K562 (cell line): ENCODE measurements at regions not wholly inside any gene's neighbourhood (a gene's known extent, or its start where the extent isn't known, plus 50 kb on each side); places are given as distances from the start of the nearest gene placed in this dataset.

Experiments
- ATAC-seq: fragments of 200-7000 bp; cut with Tn5 transposase; 3 replicates; pipeline ENCODE4 v1.9.1; 2020; ENCODE audit warnings: moderate library complexity
- BruUV-seq: library from RNA; stranded (reverse); fragments of 400-500 nt; replicated peaks from 2 replicates; lab custom pipeline; 2021; lab: Mats Ljungman, UMichigan
- CTCF ChIA-PET: fragments of 300-600 bp; formaldehyde crosslinking; extraction: SDS; loops from one replicate; lab custom pipeline; 2021; ENCODE audit warnings: low intra/inter-chr PET ratio; lab: Yijun Ruan, JAX
- POLR2A ChIA-PET: fragments of 300-600, 350-650 bp; sonication (Branson Sonifier 250); formaldehyde crosslinking; extraction: SDS; loops from one replicate; lab custom pipeline; 2021; ENCODE audit warnings: antibody characterized with exemption, inconsistent platforms; lab: Yijun Ruan, JAX
- DNase-seq, 4 experiments: peaks; one replicate each; pipeline versions ENCODE4 v3.0.0 to v3.0.0-alpha.2; 2011 to 2018; ENCODE audit warnings: low spot score in 3 of 4, mixed read lengths in 3 of 4; ENCODE audit errors: extremely low read depth in 1 of 4
- FAIRE-seq: peaks from 2 replicates; lab custom pipeline; 2011; peaks lifted over from hg19 to GRCh38; lab: Jason Lieb, UNC
- H2AFZ ChIP-seq: 2 replicates; pipeline ENCODE4 v1.6.0; 2011; ENCODE audit warnings: low read depth, low read length, control low read depth, inconsistent platforms
- H3K27ac ChIP-seq: fragments of 200-600 bp; 3 replicates; pipeline ENCODE4 v1.8.0; 2011; ENCODE audit warnings: low read depth, mild to moderate bottlenecking, control low read depth, inconsistent platforms, low read length, moderate library complexity, mixed read lengths; ENCODE audit errors: extremely low read depth
- H3K27me3 ChIP-seq, 2 experiments: fragments of 300-600 bp in 1 of 2; 2 replicates in 1 of 2; 3 replicates in 1 of 2; pipeline versions ENCODE4 v1.6.0 to v1.8.0; 2011; ENCODE audit warnings: inconsistent platforms in 2 of 2, low read length in 2 of 2, mild to moderate bottlenecking in 1 of 2, mixed read lengths in 1 of 2, moderate library complexity in 1 of 2; ENCODE audit not compliant: control insufficient read depth in 2 of 2, insufficient read depth in 2 of 2
- H3K36me3 ChIP-seq: fragments of 300-600 bp; 3 replicates; pipeline ENCODE4 v1.8.0; 2011; ENCODE audit warnings: mild to moderate bottlenecking, low read length, inconsistent platforms; ENCODE audit not compliant: control insufficient read depth, insufficient read depth
- H3K4me1 ChIP-seq, 2 experiments: fragments of 200-600 bp in 1 of 2; replicated peaks in 1 of 2; 2 replicates in 1 of 2; 3 replicates in 1 of 2; pipeline versions ENCODE4 v1.5.1 to v1.8.0; 2011; ENCODE audit warnings: inconsistent platforms in 2 of 2, low read length in 2 of 2, mild to moderate bottlenecking in 1 of 2, mixed read lengths in 1 of 2, moderate library complexity in 1 of 2; ENCODE audit not compliant: control insufficient read depth in 2 of 2, insufficient read depth in 2 of 2
- H3K4me2 ChIP-seq: 2 replicates; pipeline ENCODE4 v1.6.1; 2011; ENCODE audit warnings: low read length, control low read depth, inconsistent platforms, mixed read lengths; ENCODE audit not compliant: insufficient read depth
- H3K4me3 ChIP-seq: fragments of 200-600 bp; sonication (generic), shearing (Covaris generic); 2 replicates; pipeline ENCODE4 v1.5.1; 2016; ENCODE audit warnings: control low read depth, inconsistent platforms
- H3K79me2 ChIP-seq: fragments of 200-600 bp; 3 replicates; pipeline ENCODE4 v1.8.0; 2011; ENCODE audit warnings: low read length, inconsistent platforms; ENCODE audit not compliant: control insufficient read depth, insufficient read depth
- H3K9ac ChIP-seq, 2 experiments: 2 replicates each; pipeline versions ENCODE4 v1.6.0 to v1.6.1; 2011; ENCODE audit warnings: low read depth in 2 of 2, low read length in 2 of 2, control low read depth in 1 of 2, inconsistent platforms in 1 of 2, mild to moderate bottlenecking in 1 of 2, mixed read lengths in 1 of 2; ENCODE audit not compliant: insufficient read depth in 1 of 2
- H3K9me1 ChIP-seq: one replicate; pipeline ENCODE4 v1.6.0; 2011; ENCODE audit warnings: inconsistent platforms, mild to moderate bottlenecking, low read length, moderate library complexity; ENCODE audit not compliant: control insufficient read depth, insufficient read depth
- H3K9me3 ChIP-seq: replicated peaks from 2 replicates; pipeline ENCODE4 v1.5.1; 2011; ENCODE audit warnings: low read depth, low read length, inconsistent platforms; ENCODE audit not compliant: control insufficient read depth, insufficient read depth
- H4K20me1 ChIP-seq: replicated peaks from 2 replicates; pipeline ENCODE4 v1.6.1; 2011; ENCODE audit warnings: low read length, inconsistent platforms, mixed read lengths; ENCODE audit not compliant: control insufficient read depth, insufficient read depth
- CBX2 ChIP-seq: fragments of 200-600 bp; sonication (generic); IDR thresholded peaks from one replicate; pipeline ENCODE4 v1.6.1; 2012; ENCODE audit warnings: mild to moderate bottlenecking, low read length, inconsistent platforms; ENCODE audit not compliant: insufficient read depth, poor library complexity, severe bottlenecking
- CREB1 ChIP-seq, 2 experiments: sonication (generic) in 1 of 2; formaldehyde crosslinking in 1 of 2; IDR thresholded peaks; 2 replicates each; pipeline versions ENCODE4 v1.6.1 to v1.8.0; 2012 to 2022; ENCODE audit warnings: inconsistent platforms in 1 of 2, mild to moderate bottlenecking in 1 of 2, missing genetic modification reagents in 1 of 2, moderate library complexity in 1 of 2
- EGR1 ChIP-seq: fragments of 450-650 bp; conservative IDR thresholded peaks from 2 replicates; pipeline ENCODE4 v1.6.1; 2017; ENCODE audit warnings: mild to moderate bottlenecking
- EP400 ChIP-seq: fragments of 450-650 bp; IDR thresholded peaks from 2 replicates; pipeline ENCODE4 v1.6.1; 2017; ENCODE audit warnings: antibody characterized with exemption, mild to moderate bottlenecking, moderate library complexity
- RBM22 ChIP-seq: fragments of 200-400 bp; formaldehyde crosslinking; IDR thresholded peaks from 2 replicates; pipeline ENCODE4 v1.6.1; 2018; ENCODE audit warnings: low read length, low read depth; ENCODE audit not compliant: poor library complexity, severe bottlenecking
- SIRT6 ChIP-seq: IDR thresholded peaks from one replicate; pipeline ENCODE4 v1.6.1; 2012; ENCODE audit warnings: low read depth, mild to moderate bottlenecking, control low read depth, inconsistent platforms, low read length, moderate library complexity
- SREBF1 ChIP-seq: fragments of 150-350 bp; IDR thresholded peaks from 2 replicates; pipeline ENCODE4 v1.6.1; 2014; ENCODE audit warnings: antibody characterized with exemption, low read depth, low read length, borderline replicate concordance
- TAL1 ChIP-seq: fragments of 450-650 bp; IDR thresholded peaks from 2 replicates; pipeline ENCODE4 v1.6.1; 2016; ENCODE audit warnings: mild to moderate bottlenecking
- TGIF2 ChIP-seq: sonication (generic); formaldehyde crosslinking; IDR thresholded peaks from 2 replicates; pipeline ENCODE4 v1.8.1; 2022; ENCODE audit warnings: mild to moderate bottlenecking, missing genetic modification reagents, moderate library complexity
- ZNF224 ChIP-seq: sonication (generic); formaldehyde crosslinking; IDR thresholded peaks from 2 replicates; pipeline ENCODE4 v1.8.0; 2022; ENCODE audit warnings: mild to moderate bottlenecking, missing genetic modification reagents
- ZNF79 ChIP-seq: fragments of 250-450 bp; sonication (Bioruptor Pico); IDR thresholded peaks from 2 replicates; pipeline ENCODE4 v1.4.0; 2020; ENCODE audit warnings: low read depth, mild to moderate bottlenecking, moderate library complexity
- in situ Hi-C: fragments of 300-500 bp; cut with MboI; formaldehyde crosslinking; loops from 4 replicates; pipeline ENCODE4 v1.15.0; 2018; ENCODE audit warnings: inconsistent platforms, mixed read lengths
- intact Hi-C: fragments of 100-400 bp; cut with micrococcal nuclease; formaldehyde crosslinking; loops from 2 replicates; pipeline ENCODE4 v1.14.2; 2022
- TF ChIP-seq, protein P1 (sequence below), 2 experiments: fragments of 450-650 bp; conservative IDR thresholded peaks; 2 replicates each; pipeline ENCODE4 v1.6.1; 2017; ENCODE audit warnings: mild to moderate bottlenecking in 2 of 2, moderate library complexity in 2 of 2
- TF ChIP-seq, protein P2 (sequence below): fragments of 250-450 bp; sonication (Bioruptor Pico); IDR thresholded peaks from 2 replicates; pipeline ENCODE4 v1.4.0; 2020; ENCODE audit warnings: borderline replicate concordance
- TF ChIP-seq, protein P3 (sequence below): fragments of 450-650 bp; IDR thresholded peaks from 2 replicates; pipeline ENCODE4 v1.7.1; 2018; ENCODE audit warnings: mild to moderate bottlenecking, low read depth; ENCODE audit not compliant: partially characterized antibody

DNA sequence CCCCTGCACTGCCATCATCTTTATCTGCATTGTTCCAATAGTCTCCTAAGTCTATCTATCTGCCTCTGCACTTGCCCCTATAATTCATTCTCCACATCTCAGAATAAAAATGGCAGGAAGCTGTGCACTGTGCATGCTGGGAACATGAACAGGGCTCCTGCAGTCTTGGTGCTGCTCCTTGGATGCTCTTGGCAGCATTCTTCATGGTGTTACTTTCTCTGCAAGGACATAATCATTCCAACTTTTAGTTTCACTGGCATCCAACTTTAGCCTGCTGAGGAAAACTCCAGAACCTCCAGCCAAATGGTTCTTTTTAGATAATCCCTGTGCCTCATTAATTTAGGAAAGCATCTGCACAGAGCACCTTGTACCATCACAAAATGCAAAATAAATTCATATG, 208.3 kb downstream of the STK31 start:
- no peaks in the 10 kb centered on the region for H3K9me1 ChIP-seq
- TF ChIP-seq ZNF79 (no peak), CBX2 (no peak), EP400 (no peak), SIRT6 (no peak), TGIF2 (CRISPR knock-in tag) (no peak), CREB1 (IDR thresholded peaks at IDR 0.05) (no peak), CREB1 (CRISPR knock-in tag; IDR thresholded peaks at IDR 0.05) (no peak), TAL1 (no peak), SREBF1 (no peak), ZNF224 (CRISPR knock-in tag) (no peak), EGR1 (no peak), RBM22 (no peak)
- TF ChIP-seq, protein P1, sequence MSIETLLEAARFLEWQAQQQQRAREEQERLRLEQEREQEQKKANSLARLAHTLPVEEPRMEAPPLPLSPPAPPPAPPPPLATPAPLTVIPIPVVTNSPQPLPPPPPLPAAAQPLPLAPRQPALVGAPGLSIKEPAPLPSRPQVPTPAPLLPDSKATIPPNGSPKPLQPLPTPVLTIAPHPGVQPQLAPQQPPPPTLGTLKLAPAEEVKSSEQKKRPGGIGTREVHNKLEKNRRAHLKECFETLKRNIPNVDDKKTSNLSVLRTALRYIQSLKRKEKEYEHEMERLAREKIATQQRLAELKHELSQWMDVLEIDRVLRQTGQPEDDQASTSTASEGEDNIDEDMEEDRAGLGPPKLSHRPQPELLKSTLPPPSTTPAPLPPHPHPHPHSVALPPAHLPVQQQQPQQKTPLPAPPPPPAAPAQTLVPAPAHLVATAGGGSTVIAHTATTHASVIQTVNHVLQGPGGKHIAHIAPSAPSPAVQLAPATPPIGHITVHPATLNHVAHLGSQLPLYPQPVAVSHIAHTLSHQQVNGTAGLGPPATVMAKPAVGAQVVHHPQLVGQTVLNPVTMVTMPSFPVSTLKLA (conservative IDR thresholded peaks at IDR 0.05), result no peak
- TF ChIP-seq, protein P2, sequence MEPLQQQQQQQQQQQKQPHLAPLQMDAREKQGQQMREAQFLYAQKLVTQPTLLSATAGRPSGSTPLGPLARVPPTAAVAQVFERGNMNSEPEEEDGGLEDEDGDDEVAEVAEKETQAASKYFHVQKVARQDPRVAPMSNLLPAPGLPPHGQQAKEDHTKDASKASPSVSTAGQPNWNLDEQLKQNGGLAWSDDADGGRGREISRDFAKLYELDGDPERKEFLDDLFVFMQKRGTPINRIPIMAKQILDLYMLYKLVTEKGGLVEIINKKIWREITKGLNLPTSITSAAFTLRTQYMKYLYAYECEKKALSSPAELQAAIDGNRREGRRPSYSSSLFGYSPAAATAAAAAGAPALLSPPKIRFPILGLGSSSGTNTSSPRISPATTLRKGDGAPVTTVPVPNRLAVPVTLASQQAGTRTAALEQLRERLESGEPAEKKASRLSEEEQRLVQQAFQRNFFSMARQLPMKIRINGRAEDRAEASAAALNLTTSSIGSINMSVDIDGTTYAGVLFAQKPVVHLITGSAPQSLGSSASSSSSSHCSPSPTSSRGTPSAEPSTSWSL, result no peak
- TF ChIP-seq, protein P3, sequence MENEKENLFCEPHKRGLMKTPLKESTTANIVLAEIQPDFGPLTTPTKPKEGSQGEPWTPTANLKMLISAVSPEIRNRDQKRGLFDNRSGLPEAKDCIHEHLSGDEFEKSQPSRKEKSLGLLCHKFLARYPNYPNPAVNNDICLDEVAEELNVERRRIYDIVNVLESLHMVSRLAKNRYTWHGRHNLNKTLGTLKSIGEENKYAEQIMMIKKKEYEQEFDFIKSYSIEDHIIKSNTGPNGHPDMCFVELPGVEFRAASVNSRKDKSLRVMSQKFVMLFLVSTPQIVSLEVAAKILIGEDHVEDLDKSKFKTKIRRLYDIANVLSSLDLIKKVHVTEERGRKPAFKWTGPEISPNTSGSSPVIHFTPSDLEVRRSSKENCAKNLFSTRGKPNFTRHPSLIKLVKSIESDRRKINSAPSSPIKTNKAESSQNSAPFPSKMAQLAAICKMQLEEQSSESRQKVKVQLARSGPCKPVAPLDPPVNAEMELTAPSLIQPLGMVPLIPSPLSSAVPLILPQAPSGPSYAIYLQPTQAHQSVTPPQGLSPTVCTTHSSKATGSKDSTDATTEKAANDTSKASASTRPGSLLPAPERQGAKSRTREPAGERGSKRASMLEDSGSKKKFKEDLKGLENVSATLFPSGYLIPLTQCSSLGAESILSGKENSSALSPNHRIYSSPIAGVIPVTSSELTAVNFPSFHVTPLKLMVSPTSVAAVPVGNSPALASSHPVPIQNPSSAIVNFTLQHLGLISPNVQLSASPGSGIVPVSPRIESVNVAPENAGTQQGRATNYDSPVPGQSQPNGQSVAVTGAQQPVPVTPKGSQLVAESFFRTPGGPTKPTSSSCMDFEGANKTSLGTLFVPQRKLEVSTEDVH, result no peak
- H3K4me3 ChIP-seq, result no peak overlapping the region
- ChIA-PET CTCF (no interaction called here), POLR2A (no interaction called here)
- no peaks in the 10 kb centered on the region for H3K79me2 ChIP-seq
- intact Hi-C loops, result no loop called here
- in situ Hi-C loops, result no loop called here
- no peaks in the 10 kb centered on the region for H3K4me1 ChIP-seq
- ATAC-seq (no peak), DNase-seq (no peak), FAIRE-seq (no peak)
- no peak overlapping the region for H3K9ac ChIP-seq
- no peak overlapping the region for H2AFZ ChIP-seq
- no peaks in the 10 kb centered on the region for H4K20me1 ChIP-seq
- H3K4me2 ChIP-seq, result no peak overlapping the region
- H3K9me3 ChIP-seq, result no peaks in the 10 kb centered on the region
- H3K27me3 ChIP-seq, result peaks cover 0 to 2% of the 10 kb centered on the region in 2 experiments; a peak in 1 of 5 replicates
- H3K27ac ChIP-seq, result no peak overlapping the region
- BruUV-seq, result no TSS peak
- no peaks in the 10 kb centered on the region for H3K36me3 ChIP-seq
